ENCODE measurements at regions not wholly inside any gene's neighbourhood (a gene's known extent, or its start where the extent isn't known, plus 50 kb on each side); places are given as distances from the start of the nearest gene placed in this dataset.

DNA sequence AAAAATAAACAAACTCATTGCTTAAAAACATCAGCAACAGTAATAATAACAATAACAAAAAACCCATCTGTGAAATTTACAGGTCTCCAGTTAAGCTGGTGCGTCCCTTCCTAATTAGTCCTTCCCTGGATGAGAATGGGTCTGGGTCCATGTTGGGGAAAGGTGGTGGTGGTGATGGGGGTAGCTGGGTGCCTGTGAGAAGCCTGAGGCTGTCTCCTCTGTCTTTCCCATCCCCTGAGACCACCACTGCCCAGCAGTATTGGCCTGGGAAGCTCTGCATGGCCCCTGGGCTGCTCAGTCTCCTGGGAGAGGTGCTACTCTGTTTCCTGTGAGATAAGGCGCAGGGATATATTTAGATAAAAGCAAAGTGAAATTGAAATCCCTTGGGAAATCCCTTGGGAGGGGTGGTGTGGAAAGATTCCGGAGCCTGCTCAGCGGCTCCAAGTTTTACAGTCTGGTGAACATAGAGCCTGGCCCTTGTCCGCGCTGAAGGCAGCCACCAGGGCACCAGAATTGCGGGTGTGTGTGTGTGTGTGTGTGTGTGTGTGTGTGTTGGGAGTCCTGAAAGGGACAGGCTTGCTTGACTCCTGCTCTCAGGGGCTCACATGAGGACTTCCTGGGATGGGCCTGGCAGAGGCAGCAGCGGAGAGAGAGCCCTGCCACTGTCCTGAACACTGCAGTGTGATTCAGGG is 150.2 kb downstream of the FOXD2 start:
- Mint-ChIP-seq H3K4me1 (peaks cover 8% of the 10 kb centered on the region), H3K27ac (no peak overlapping the region), H3K9me3 (no peaks in the 10 kb centered on the region), H3K27me3 (ENCODE audit: low read depth) (peaks cover 14% of the 10 kb centered on the region), H3K4me3 (no peak overlapping the region), H3K36me3 (no peaks in the 10 kb centered on the region)
- ChIA-PET POLR2A (no interaction called here), CTCF (interaction anchor here (1.6 kb wide), 1 partner anchor 138 kb away, joined by 4 read pairs; no protein-coding TSS in a partner anchor)
- ATAC-seq (no peak), DNase-seq (ENCODE audit: low spot score) (no peak)
- TF ChIP-seq EMX1 (CRISPR knock-in tag; IDR thresholded peaks at IDR 0.05) (no peak), GTF2I (CRISPR knock-in tag; conservative IDR thresholded peaks at IDR 0.05) (no peak), SOX15 (CRISPR knock-in tag; IDR thresholded peaks at IDR 0.05) (no peak), USF1 (CRISPR knock-in tag; IDR thresholded peaks at IDR 0.05) (no peak), SMAD3 (CRISPR knock-in tag; IDR thresholded peaks at IDR 0.05; ENCODE audit: borderline replicate concordance) (no peak), ZNF671 (CRISPR knock-in tag; IDR thresholded peaks at IDR 0.05) (no peak)
- TF ChIP-seq, protein P1, sequence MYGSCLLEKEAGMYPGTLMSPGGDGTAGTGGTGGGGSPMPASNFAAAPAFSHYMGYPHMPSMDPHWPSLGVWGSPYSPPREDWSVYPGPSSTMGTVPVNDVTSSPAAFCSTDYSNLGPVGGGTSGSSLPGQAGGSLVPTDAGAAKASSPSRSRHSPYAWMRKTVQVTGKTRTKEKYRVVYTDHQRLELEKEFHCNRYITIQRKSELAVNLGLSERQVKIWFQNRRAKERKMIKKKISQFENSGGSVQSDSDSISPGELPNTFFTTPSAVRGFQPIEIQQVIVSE (CRISPR knock-in tag; IDR thresholded peaks at IDR 0.05; ENCODE audit: borderline replicate concordance) = no peak
- TF ChIP-seq, protein P2, sequence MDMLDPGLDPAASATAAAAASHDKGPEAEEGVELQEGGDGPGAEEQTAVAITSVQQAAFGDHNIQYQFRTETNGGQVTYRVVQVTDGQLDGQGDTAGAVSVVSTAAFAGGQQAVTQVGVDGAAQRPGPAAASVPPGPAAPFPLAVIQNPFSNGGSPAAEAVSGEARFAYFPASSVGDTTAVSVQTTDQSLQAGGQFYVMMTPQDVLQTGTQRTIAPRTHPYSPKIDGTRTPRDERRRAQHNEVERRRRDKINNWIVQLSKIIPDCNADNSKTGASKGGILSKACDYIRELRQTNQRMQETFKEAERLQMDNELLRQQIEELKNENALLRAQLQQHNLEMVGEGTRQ (CRISPR knock-in tag; IDR thresholded peaks at IDR 0.05) = no peak
- TF ChIP-seq, protein P3, sequence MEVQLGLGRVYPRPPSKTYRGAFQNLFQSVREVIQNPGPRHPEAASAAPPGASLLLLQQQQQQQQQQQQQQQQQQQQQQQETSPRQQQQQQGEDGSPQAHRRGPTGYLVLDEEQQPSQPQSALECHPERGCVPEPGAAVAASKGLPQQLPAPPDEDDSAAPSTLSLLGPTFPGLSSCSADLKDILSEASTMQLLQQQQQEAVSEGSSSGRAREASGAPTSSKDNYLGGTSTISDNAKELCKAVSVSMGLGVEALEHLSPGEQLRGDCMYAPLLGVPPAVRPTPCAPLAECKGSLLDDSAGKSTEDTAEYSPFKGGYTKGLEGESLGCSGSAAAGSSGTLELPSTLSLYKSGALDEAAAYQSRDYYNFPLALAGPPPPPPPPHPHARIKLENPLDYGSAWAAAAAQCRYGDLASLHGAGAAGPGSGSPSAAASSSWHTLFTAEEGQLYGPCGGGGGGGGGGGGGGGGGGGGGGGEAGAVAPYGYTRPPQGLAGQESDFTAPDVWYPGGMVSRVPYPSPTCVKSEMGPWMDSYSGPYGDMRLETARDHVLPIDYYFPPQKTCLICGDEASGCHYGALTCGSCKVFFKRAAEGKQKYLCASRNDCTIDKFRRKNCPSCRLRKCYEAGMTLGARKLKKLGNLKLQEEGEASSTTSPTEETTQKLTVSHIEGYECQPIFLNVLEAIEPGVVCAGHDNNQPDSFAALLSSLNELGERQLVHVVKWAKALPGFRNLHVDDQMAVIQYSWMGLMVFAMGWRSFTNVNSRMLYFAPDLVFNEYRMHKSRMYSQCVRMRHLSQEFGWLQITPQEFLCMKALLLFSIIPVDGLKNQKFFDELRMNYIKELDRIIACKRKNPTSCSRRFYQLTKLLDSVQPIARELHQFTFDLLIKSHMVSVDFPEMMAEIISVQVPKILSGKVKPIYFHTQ (CRISPR knock-in tag; IDR thresholded peaks at IDR 0.05) = no peak

- no peak for DNase-seq (ENCODE audit: low spot score)
- TF ChIP-seq FOXP1 (CRISPR knock-in tag; IDR thresholded peaks at IDR 0.05; ENCODE audit: borderline replicate concordance) (no peak), ZNF532 (CRISPR knock-in tag; IDR thresholded peaks at IDR 0.05; ENCODE audit: borderline replicate concordance) (no peak), KAT7 (CRISPR knock-in tag; IDR thresholded peaks at IDR 0.05; ENCODE audit: borderline replicate concordance) (no peak), HMGXB4 (CRISPR knock-in tag; IDR thresholded peaks at IDR 0.05) (no peak), EMX1 (CRISPR knock-in tag; IDR thresholded peaks at IDR 0.05) (no peak), NFYB (CRISPR knock-in tag; conservative IDR thresholded peaks at IDR 0.05; ENCODE audit: low read depth) (no peak), TEAD4 (CRISPR knock-in tag; IDR thresholded peaks at IDR 0.05) (no peak), ATF6 (CRISPR knock-in tag; IDR thresholded peaks at IDR 0.05) (no peak)
- TF ChIP-seq, protein P4, sequence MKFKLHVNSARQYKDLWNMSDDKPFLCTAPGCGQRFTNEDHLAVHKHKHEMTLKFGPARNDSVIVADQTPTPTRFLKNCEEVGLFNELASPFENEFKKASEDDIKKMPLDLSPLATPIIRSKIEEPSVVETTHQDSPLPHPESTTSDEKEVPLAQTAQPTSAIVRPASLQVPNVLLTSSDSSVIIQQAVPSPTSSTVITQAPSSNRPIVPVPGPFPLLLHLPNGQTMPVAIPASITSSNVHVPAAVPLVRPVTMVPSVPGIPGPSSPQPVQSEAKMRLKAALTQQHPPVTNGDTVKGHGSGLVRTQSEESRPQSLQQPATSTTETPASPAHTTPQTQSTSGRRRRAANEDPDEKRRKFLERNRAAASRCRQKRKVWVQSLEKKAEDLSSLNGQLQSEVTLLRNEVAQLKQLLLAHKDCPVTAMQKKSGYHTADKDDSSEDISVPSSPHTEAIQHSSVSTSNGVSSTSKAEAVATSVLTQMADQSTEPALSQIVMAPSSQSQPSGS (CRISPR knock-in tag; IDR thresholded peaks at IDR 0.05; ENCODE audit: borderline replicate concordance, low read depth) = no peak
Measured at GRCh38 chr1:47590523-47591225, 152.8 kb downstream of the FOXD2 start.

More at GRCh38 chr1:47590523-47591225, 152.8 kb downstream of the FOXD2 start:
- no peak for ATAC-seq
- Mint-ChIP-seq H3K27me3 (ENCODE audit: low read depth) (peaks cover 3% of the 10 kb centered on the region; the same call in 1 of the 2 replicates), H3K27ac (no peak overlapping the region), H3K4me1 (peaks cover 6% of the 10 kb centered on the region), H3K4me3 (no peak overlapping the region), H3K9me3 (no peaks in the 10 kb centered on the region), H3K36me3 (no peaks in the 10 kb centered on the region)
- ChIA-PET CTCF (interaction anchor here (0.6 to 0.8 kb wide), 2 partner anchors 21 to 108 kb away, joined by 3 read pairs; no protein-coding TSS in a partner anchor), POLR2A (no interaction called here)

All from WTC11 (cell line).